GM12891 (cell line): ENCODE measurements at regions not wholly inside any gene's neighbourhood (a gene's known extent, or its start where the extent isn't known, plus 50 kb on each side); places are given as distances from the start of the nearest gene placed in this dataset.

Experiments used
- DNase-seq: peaks from one replicate; pipeline ENCODE4 v3.0.0; 2011; ENCODE audit warnings: low spot score; ENCODE audit not compliant: insufficient read length
- FAIRE-seq: peaks from 2 replicates; lab custom pipeline; 2011; peaks lifted over from hg19 to GRCh38; lab: Jason Lieb, UNC
- PAX5 ChIP-seq: IDR thresholded peaks from 2 replicates; pipeline ENCODE4 v1.6.1; 2011; ENCODE audit warnings: low read length, moderate library complexity, mild to moderate bottlenecking; ENCODE audit not compliant: insufficient read depth, severe bottlenecking
- POLR2A ChIP-seq: IDR thresholded peaks from 2 replicates; pipeline ENCODE4 v1.6.1; 2011; ENCODE audit warnings: low read depth, low read length, control low read depth
- POLR2AphosphoS5 ChIP-seq: IDR thresholded peaks from 2 replicates; pipeline ENCODE4 v1.6.1; 2011; ENCODE audit warnings: low read depth, low read length, control low read depth
- POU2F2 ChIP-seq: IDR thresholded peaks from 2 replicates; pipeline ENCODE4 v1.6.1; 2011; ENCODE audit warnings: low read depth, mild to moderate bottlenecking, control low read depth, low read length, moderate library complexity
- SPI1 ChIP-seq: IDR thresholded peaks from 2 replicates; pipeline ENCODE4 v1.6.1; 2011; ENCODE audit warnings: low read depth, low read length, control low read depth
- TAF1 ChIP-seq: IDR thresholded peaks from 2 replicates; pipeline ENCODE4 v1.6.1; 2011; ENCODE audit warnings: low read depth, low read length, control low read depth

- no peak for DNase-seq
- FAIRE-seq = no peak
- TF ChIP-seq TAF1 = no peak
- no peak for TF ChIP-seq SPI1
- TF ChIP-seq POU2F2 = no peak
- TF ChIP-seq POLR2A = no peak
- TF ChIP-seq PAX5 = no peak
- no peak for TF ChIP-seq POLR2AphosphoS5
These were observed 127.2 kb upstream of the SLC30A5 start for GRCh38 chr5:68966596-68966995.

GRCh38 chr5:68968429-68968828, 125.4 kb upstream of the SLC30A5 start:
- TF ChIP-seq POLR2AphosphoS5 = no peak
- no peak for TF ChIP-seq SPI1
- TF ChIP-seq TAF1 = no peak
- TF ChIP-seq POU2F2 = no peak
- TF ChIP-seq PAX5 = no peak
- no peak for TF ChIP-seq POLR2A
- DNase-seq = no peak
- FAIRE-seq = no peak

GRCh38 chr5:68970617-68971016, 123.2 kb upstream of the SLC30A5 start:
- no peak for DNase-seq
- no peak for FAIRE-seq
- TF ChIP-seq POU2F2 (no peak), SPI1 (no peak), TAF1 (no peak), POLR2A (no peak), PAX5 (no peak), POLR2AphosphoS5 (no peak)

- FAIRE-seq (no peak), DNase-seq (no peak)
- no peak for TF ChIP-seq TAF1
- no peak for TF ChIP-seq POLR2A
- no peak for TF ChIP-seq POLR2AphosphoS5
- TF ChIP-seq PAX5 = no peak
- TF ChIP-seq POU2F2 = no peak
- TF ChIP-seq SPI1 = no peak
These were observed 120.1 kb upstream of the SLC30A5 start for GRCh38 chr5:68973696-68974095.

- DNase-seq = no peak
- FAIRE-seq = no peak
- TF ChIP-seq PAX5 = no peak
- TF ChIP-seq POLR2AphosphoS5 = no peak
- TF ChIP-seq POU2F2 = no peak
- no peak for TF ChIP-seq SPI1
- no peak for TF ChIP-seq TAF1
- no peak for TF ChIP-seq POLR2A
These were observed 110.8 kb upstream of the SLC30A5 start for GRCh38 chr5:68983043-68983442.

GRCh38 chr5:68983959-68984358, 109.9 kb upstream of the SLC30A5 start:
- FAIRE-seq = no peak
- TF ChIP-seq POLR2A (no peak), TAF1 (no peak), POLR2AphosphoS5 (no peak), PAX5 (no peak), POU2F2 (no peak), SPI1 (no peak)
- DNase-seq = no peak

- FAIRE-seq = no peak
- TF ChIP-seq SPI1 = no peak
- no peak for TF ChIP-seq POLR2A
- no peak for TF ChIP-seq PAX5
- TF ChIP-seq POLR2AphosphoS5 = no peak
- no peak for TF ChIP-seq TAF1
- no peak for TF ChIP-seq POU2F2
- DNase-seq = no peak
These were observed 102.3 kb upstream of the SLC30A5 start for GRCh38 chr5:68991279-68992084.

GRCh38 chr5:68994645-68995044, 99.2 kb upstream of the SLC30A5 start:
- DNase-seq = no peak
- TF ChIP-seq TAF1 (no peak), PAX5 (no peak), POLR2AphosphoS5 (no peak), POLR2A (no peak), SPI1 (no peak), POU2F2 (no peak)
- FAIRE-seq = no peak

GRCh38 chr5:68995845-68996545, 97.8 kb upstream of the SLC30A5 start:
- DNase-seq (no peak), FAIRE-seq (peak; percentile 57)
- TF ChIP-seq POLR2AphosphoS5 (no peak), SPI1 (no peak), POU2F2 (no peak)

- no peak for DNase-seq
- FAIRE-seq = no peak
- TF ChIP-seq PAX5 (no peak), SPI1 (no peak), POLR2AphosphoS5 (no peak), POU2F2 (no peak), TAF1 (no peak), POLR2A (no peak)
These were observed 94.6 kb upstream of the SLC30A5 start for GRCh38 chr5:68999181-68999580.
